ENCODE measurements at regions not wholly inside any gene's neighbourhood (a gene's known extent, or its start where the extent isn't known, plus 50 kb on each side); places are given as distances from the start of the nearest gene placed in this dataset.

- H3K36me3 ChIP-seq (ENCODE audit: low read depth) = no peaks in the 10 kb centered on the region
- no peak overlapping the region for H3K27ac ChIP-seq (ENCODE audit: poor library complexity, severe bottlenecking)
- no peaks in the 10 kb centered on the region for H3K27me3 ChIP-seq (ENCODE audit: insufficient read depth, poor library complexity, severe bottlenecking)
- H3K9me3 ChIP-seq (ENCODE audit: severe bottlenecking) = no peaks in the 10 kb centered on the region
- DNase-seq (ENCODE audit: low spot score) (no peak), ATAC-seq (ENCODE audit: low read depth) (no peak)
- no peaks in the 10 kb centered on the region for H3K4me1 ChIP-seq (ENCODE audit: insufficient read depth, poor library complexity, severe bottlenecking)
- TF ChIP-seq CTCF (IDR thresholded peaks at IDR 0.05; ENCODE audit: poor library complexity, severe bottlenecking) = no peak
- no peak overlapping the region for H3K4me3 ChIP-seq (ENCODE audit: severe bottlenecking)
Observed at GRCh38 chr18:10289251-10289650, 165.2 kb upstream of the APCDD1 start.

- ATAC-seq (ENCODE audit: low read depth) = no peak
- no peaks in the 10 kb centered on the region for H3K4me1 ChIP-seq (ENCODE audit: insufficient read depth, poor library complexity, severe bottlenecking)
Observed at GRCh38 chr18:10289951-10290637, 164.3 kb upstream of the APCDD1 start.

DNA sequence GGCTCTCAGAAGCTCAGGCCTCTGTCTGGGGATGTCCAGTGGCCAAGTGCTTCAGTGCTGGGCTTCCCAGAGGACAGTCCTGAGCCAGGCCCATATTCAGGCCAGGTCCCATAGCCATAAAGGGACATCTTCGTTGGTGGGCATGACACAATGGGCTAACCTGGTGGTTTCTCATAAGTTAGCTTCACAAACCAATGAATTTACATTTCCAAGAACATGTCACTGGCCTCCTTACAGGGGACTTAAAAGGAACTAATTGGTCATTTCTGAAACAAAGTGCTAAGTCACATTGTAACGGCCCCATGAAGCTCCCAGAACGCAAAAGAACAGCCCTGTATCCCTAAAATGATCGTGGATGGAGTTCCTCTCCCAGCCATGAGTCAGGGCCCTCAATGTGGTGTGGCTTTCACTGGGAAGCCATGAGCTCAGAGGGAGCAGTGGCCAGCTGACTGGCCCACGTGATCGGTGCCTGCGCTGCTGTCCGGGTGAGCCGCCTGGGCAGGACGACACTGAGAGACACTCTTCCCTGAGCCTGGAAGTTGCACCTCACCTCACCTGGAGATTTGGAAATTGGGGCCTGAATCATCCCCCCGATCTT is 163.7 kb upstream of the APCDD1 start:
- Histone ChIP-seq H3K4me3 (ENCODE audit: severe bottlenecking) (no peak overlapping the region), H3K27me3 (ENCODE audit: insufficient read depth, poor library complexity, severe bottlenecking) (no peaks in the 10 kb centered on the region)

More at GRCh38 chr18:10289951-10290637, 164.3 kb upstream of the APCDD1 start:
- no peak for TF ChIP-seq CTCF (IDR thresholded peaks at IDR 0.05; ENCODE audit: poor library complexity, severe bottlenecking)
- no peaks in the 10 kb centered on the region for H3K9me3 ChIP-seq (ENCODE audit: severe bottlenecking)
- H3K27ac ChIP-seq (ENCODE audit: poor library complexity, severe bottlenecking) = no peak overlapping the region
- H3K4me3 ChIP-seq (ENCODE audit: severe bottlenecking) = no peak overlapping the region
- H3K36me3 ChIP-seq (ENCODE audit: low read depth) = no peaks in the 10 kb centered on the region
- no peak for DNase-seq (ENCODE audit: low spot score)
- no peaks in the 10 kb centered on the region for H3K27me3 ChIP-seq (ENCODE audit: insufficient read depth, poor library complexity, severe bottlenecking)

DNA sequence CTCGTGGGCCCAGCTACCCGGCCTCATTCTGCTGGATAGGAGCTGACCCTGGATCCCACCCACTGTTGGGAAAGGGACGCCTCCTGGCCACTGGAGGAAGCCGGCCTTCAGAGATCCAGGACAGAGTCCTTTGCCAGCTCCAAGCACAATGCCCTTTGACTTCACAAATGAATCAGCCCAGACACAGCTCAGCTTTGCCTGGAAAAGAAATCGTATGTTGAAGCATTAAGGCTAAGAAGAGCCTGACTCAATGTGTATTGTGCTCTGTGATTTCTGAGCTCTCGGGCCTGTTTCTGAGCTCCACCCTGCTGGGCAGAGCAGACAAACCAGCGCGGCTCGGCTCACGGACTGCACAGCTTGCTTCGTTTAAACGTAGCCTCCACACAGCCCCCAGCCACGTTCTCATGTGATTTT is 162.9 kb upstream of the APCDD1 start:
- ATAC-seq (ENCODE audit: low read depth) = no peak
- TF ChIP-seq CTCF (IDR thresholded peaks at IDR 0.05; ENCODE audit: poor library complexity, severe bottlenecking) = no peak
- no peaks in the 10 kb centered on the region for H3K9me3 ChIP-seq (ENCODE audit: severe bottlenecking)
- no peaks in the 10 kb centered on the region for H3K36me3 ChIP-seq (ENCODE audit: low read depth)
- H3K27me3 ChIP-seq (ENCODE audit: insufficient read depth, poor library complexity, severe bottlenecking) = no peaks in the 10 kb centered on the region
- no peaks in the 10 kb centered on the region for H3K4me1 ChIP-seq (ENCODE audit: insufficient read depth, poor library complexity, severe bottlenecking)
- no peak overlapping the region for H3K4me3 ChIP-seq (ENCODE audit: severe bottlenecking)
- no peak overlapping the region for H3K27ac ChIP-seq (ENCODE audit: poor library complexity, severe bottlenecking)
- no peak for DNase-seq (ENCODE audit: low spot score)

More for the DNA sequence above, 163.7 kb upstream of the APCDD1 start:
- DNase-seq (ENCODE audit: low spot score) = no peak
- no peak for ATAC-seq (ENCODE audit: low read depth)
- H3K36me3 ChIP-seq (ENCODE audit: low read depth) = no peaks in the 10 kb centered on the region
- H3K9me3 ChIP-seq (ENCODE audit: severe bottlenecking) = no peaks in the 10 kb centered on the region
- TF ChIP-seq CTCF (IDR thresholded peaks at IDR 0.05; ENCODE audit: poor library complexity, severe bottlenecking) = no peak
- H3K27ac ChIP-seq (ENCODE audit: poor library complexity, severe bottlenecking) = no peak overlapping the region
- H3K4me1 ChIP-seq (ENCODE audit: insufficient read depth, poor library complexity, severe bottlenecking) = no peaks in the 10 kb centered on the region

DNA sequence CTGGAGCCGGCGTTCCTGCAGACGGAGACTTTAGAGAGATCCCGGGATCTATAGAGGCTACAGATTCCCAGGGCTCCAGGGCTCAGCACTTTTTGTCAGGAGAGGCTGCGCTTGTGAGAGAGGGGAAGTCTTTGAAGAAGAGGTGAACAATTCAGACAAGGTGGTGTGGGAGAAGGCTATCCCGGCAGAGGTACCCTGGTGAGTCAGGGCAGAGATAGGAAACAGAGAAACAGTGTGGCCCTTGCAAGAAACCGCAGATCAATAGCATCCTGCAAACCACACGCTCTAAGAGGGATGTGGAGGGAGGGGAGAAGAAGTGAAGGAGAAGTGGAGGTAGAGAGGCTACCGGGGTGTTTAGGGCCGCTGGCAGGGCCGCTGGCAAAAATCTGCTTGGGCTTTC is 160.5 kb upstream of the APCDD1 start:
- no peak for TF ChIP-seq CTCF (IDR thresholded peaks at IDR 0.05; ENCODE audit: poor library complexity, severe bottlenecking)
- DNase-seq (ENCODE audit: low spot score) = no peak
- no peak overlapping the region for H3K4me3 ChIP-seq (ENCODE audit: severe bottlenecking)
- no peaks in the 10 kb centered on the region for H3K27me3 ChIP-seq (ENCODE audit: insufficient read depth, poor library complexity, severe bottlenecking)
- no peaks in the 10 kb centered on the region for H3K4me1 ChIP-seq (ENCODE audit: insufficient read depth, poor library complexity, severe bottlenecking)
- no peaks in the 10 kb centered on the region for H3K36me3 ChIP-seq (ENCODE audit: low read depth)
- H3K9me3 ChIP-seq (ENCODE audit: severe bottlenecking) = no peaks in the 10 kb centered on the region
- no peak overlapping the region for H3K27ac ChIP-seq (ENCODE audit: poor library complexity, severe bottlenecking)
- ATAC-seq (ENCODE audit: low read depth) = no peak

All from RWPE2 (cell line).